DND-41 (cell line): ENCODE measurements at regions not wholly inside any gene's neighbourhood (a gene's known extent, or its start where the extent isn't known, plus 50 kb on each side); places are given as distances from the start of the nearest gene placed in this dataset.

Experiments
- ATAC-seq: fragments of 200-7000 bp; cut with Tn5 transposase; 3 replicates; pipeline ENCODE4 v1.9.1; 2021; ENCODE audit warnings: low read depth; ENCODE audit not compliant: insufficient read depth
- DNase-seq: peaks from one replicate; pipeline ENCODE4 v3.0.0-alpha.2; 2020
- H2AFZ ChIP-seq: 2 replicates; pipeline ENCODE4 v1.6.0; 2012; ENCODE audit warnings: low read depth, low read length
- H3K27ac ChIP-seq: 2 replicates; pipeline ENCODE4 v1.5.1; 2012; ENCODE audit warnings: low read length, inconsistent platforms
- H3K27me3 ChIP-seq: fragments of 200-600 bp; sonication (generic); 2 replicates; pipeline ENCODE4 v1.6.0; 2012; ENCODE audit warnings: low read length, mild to moderate bottlenecking, inconsistent platforms; ENCODE audit not compliant: insufficient read depth, poor library complexity
- H3K36me3 ChIP-seq: 2 replicates; pipeline ENCODE4 v1.5.1; 2012; ENCODE audit warnings: low read length, inconsistent platforms; ENCODE audit not compliant: insufficient read depth
- H3K4me1 ChIP-seq: 2 replicates; pipeline ENCODE4 v1.5.1; 2012; ENCODE audit warnings: mild to moderate bottlenecking, low read length; ENCODE audit not compliant: insufficient read depth
- H3K4me2 ChIP-seq: 2 replicates; pipeline ENCODE4 v1.6.0; 2012; ENCODE audit warnings: mild to moderate bottlenecking, moderate library complexity, low read length, inconsistent platforms; ENCODE audit not compliant: insufficient read depth
- H3K4me3 ChIP-seq, 2 experiments: fragments of 200-600 bp in 1 of 2; shearing (Covaris generic) in 1 of 2; 2 replicates each; pipeline ENCODE4 v1.5.1; 2012 to 2016; ENCODE audit warnings: inconsistent platforms in 2 of 2, low read length in 2 of 2, mild to moderate bottlenecking in 2 of 2, low read depth in 1 of 2, moderate library complexity in 1 of 2
- H3K79me2 ChIP-seq: 2 replicates; pipeline ENCODE4 v1.6.0; 2012; ENCODE audit warnings: low read length, inconsistent platforms; ENCODE audit not compliant: insufficient read depth
- H3K9ac ChIP-seq: 2 replicates; pipeline ENCODE4 v1.6.0; 2012; ENCODE audit warnings: low read depth, mild to moderate bottlenecking, inconsistent platforms, low read length, moderate library complexity
- H3K9me3 ChIP-seq: 2 replicates; pipeline ENCODE4 v1.5.1; 2012; ENCODE audit warnings: low read length, moderate library complexity, mild to moderate bottlenecking, inconsistent platforms; ENCODE audit not compliant: insufficient read depth, severe bottlenecking
- H4K20me1 ChIP-seq: 2 replicates; pipeline ENCODE4 v1.6.0; 2012; ENCODE audit warnings: low read length; ENCODE audit not compliant: insufficient read depth
- CTCF ChIP-seq: IDR thresholded peaks from 2 replicates; pipeline ENCODE4 v1.5.1; 2012; ENCODE audit warnings: borderline replicate concordance, low read length, moderate library complexity, mild to moderate bottlenecking; ENCODE audit not compliant: poor library complexity, severe bottlenecking; ENCODE audit errors: extremely low read depth
- EZH2 ChIP-seq: IDR thresholded peaks from 3 replicates; pipeline ENCODE4 v1.6.1; 2012; ENCODE audit warnings: borderline replicate concordance, low read depth, mild to moderate bottlenecking, moderate library complexity, low read length, inconsistent platforms; ENCODE audit not compliant: severe bottlenecking

GRCh38 chrX:13373431-13374187, 53.8 kb upstream of the ATXN3L start:
- Histone ChIP-seq H2AFZ (no peak overlapping the region), H3K27me3 (no peaks in the 10 kb centered on the region), H3K4me3 (no peak overlapping the region), H3K4me2 (no peak overlapping the region), H3K9me3 (no peaks in the 10 kb centered on the region), H3K4me1 (peaks cover 12% of the 10 kb centered on the region), H3K79me2 (no peaks in the 10 kb centered on the region), H3K27ac (no peak overlapping the region), H4K20me1 (no peaks in the 10 kb centered on the region), H3K36me3 (no peaks in the 10 kb centered on the region), H3K9ac (no peak overlapping the region)
- no peak for TF ChIP-seq CTCF
- no peak for TF ChIP-seq EZH2
- ATAC-seq: no peak
- DNase-seq: no peak

- ATAC-seq (no peak), DNase-seq (no peak)
- no peak overlapping the region for H2AFZ ChIP-seq
- H3K9ac ChIP-seq: no peak overlapping the region
- no peaks in the 10 kb centered on the region for H3K9me3 ChIP-seq
- no peaks in the 10 kb centered on the region for H3K36me3 ChIP-seq
- no peaks in the 10 kb centered on the region for H3K27me3 ChIP-seq
- no peak for TF ChIP-seq CTCF
- TF ChIP-seq EZH2: no peak
- no peak overlapping the region for H3K27ac ChIP-seq
- H3K79me2 ChIP-seq: no peaks in the 10 kb centered on the region
- H3K4me3 ChIP-seq: no peak overlapping the region
- peaks cover 12% of the 10 kb centered on the region for H3K4me1 ChIP-seq
- no peaks in the 10 kb centered on the region for H4K20me1 ChIP-seq
- no peak overlapping the region for H3K4me2 ChIP-seq
Observed at GRCh38 chrX:13373027-13373426, 53.2 kb upstream of the ATXN3L start.

- no peaks in the 10 kb centered on the region for H4K20me1 ChIP-seq
- no peak for DNase-seq
- H3K36me3 ChIP-seq: no peaks in the 10 kb centered on the region
- no peak overlapping the region for H3K9ac ChIP-seq
- no peak overlapping the region for H2AFZ ChIP-seq
- H3K4me2 ChIP-seq: no peak overlapping the region
- TF ChIP-seq EZH2: no peak
- TF ChIP-seq CTCF: no peak
- no peaks in the 10 kb centered on the region for H3K79me2 ChIP-seq
- ATAC-seq: no peak
- H3K27me3 ChIP-seq: no peaks in the 10 kb centered on the region
- H3K9me3 ChIP-seq: no peaks in the 10 kb centered on the region
- H3K27ac ChIP-seq: no peak overlapping the region
- peaks cover 8% of the 10 kb centered on the region for H3K4me1 ChIP-seq
- no peak overlapping the region for H3K4me3 ChIP-seq
Observed at GRCh38 chrX:13372203-13372980, 52.5 kb upstream of the ATXN3L start.
